ENCODE measurements at regions not wholly inside any gene's neighbourhood (a gene's known extent, or its start where the extent isn't known, plus 50 kb on each side); places are given as distances from the start of the nearest gene placed in this dataset.

DNA sequence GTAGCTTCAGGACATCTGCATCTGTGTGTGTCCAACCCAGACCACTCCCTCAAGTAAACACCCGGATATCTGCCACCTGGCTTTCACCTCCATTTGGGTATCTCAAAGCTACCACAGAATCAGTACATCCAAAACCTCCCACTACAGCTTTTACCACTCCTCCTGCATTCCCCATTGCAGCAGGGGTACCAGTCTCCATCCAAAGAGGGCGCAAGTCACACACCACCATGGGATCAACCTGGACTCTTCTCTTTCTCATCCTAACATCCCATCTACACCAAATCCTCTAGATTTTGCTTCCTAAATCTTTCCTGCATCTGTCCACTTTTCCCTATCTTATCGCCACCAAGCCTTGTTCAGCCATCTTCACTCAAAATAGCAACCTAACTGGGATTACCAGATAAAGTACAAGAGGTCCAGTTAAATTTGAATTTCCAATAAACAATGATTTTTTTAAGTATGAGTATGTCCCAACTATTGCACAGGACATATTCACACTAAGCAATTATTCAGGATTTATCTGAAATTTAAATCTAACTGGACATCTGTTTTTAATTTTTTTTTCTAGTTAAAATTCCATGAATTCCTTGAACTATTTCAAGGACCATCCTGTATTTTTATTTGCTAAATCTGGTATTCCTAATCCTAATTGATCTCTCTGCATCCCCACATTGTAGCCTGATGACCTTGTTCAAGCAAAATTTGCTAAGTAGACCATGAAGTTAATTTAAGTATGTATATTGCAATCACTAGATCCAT lies 164.3 kb upstream of the MLN start:
- no peak for DNase-seq (ENCODE audit: low spot score)
- Mint-ChIP-seq H3K4me3 (ENCODE audit: unreplicated experiment) (no peak overlapping the region), H3K27ac (ENCODE audit: unreplicated experiment) (peak overlapping the region; percentile 65), H3K36me3 (ENCODE audit: low read depth, unreplicated experiment) (peaks cover 9% of the 10 kb centered on the region), H3K4me1 (ENCODE audit: unreplicated experiment) (peaks cover 3% of the 10 kb centered on the region), H3K9me3 (ENCODE audit: unreplicated experiment) (no peaks in the 10 kb centered on the region), H3K27me3 (ENCODE audit: unreplicated experiment) (peaks cover 8% of the 10 kb centered on the region)
- TF ChIP-seq, protein P1, sequence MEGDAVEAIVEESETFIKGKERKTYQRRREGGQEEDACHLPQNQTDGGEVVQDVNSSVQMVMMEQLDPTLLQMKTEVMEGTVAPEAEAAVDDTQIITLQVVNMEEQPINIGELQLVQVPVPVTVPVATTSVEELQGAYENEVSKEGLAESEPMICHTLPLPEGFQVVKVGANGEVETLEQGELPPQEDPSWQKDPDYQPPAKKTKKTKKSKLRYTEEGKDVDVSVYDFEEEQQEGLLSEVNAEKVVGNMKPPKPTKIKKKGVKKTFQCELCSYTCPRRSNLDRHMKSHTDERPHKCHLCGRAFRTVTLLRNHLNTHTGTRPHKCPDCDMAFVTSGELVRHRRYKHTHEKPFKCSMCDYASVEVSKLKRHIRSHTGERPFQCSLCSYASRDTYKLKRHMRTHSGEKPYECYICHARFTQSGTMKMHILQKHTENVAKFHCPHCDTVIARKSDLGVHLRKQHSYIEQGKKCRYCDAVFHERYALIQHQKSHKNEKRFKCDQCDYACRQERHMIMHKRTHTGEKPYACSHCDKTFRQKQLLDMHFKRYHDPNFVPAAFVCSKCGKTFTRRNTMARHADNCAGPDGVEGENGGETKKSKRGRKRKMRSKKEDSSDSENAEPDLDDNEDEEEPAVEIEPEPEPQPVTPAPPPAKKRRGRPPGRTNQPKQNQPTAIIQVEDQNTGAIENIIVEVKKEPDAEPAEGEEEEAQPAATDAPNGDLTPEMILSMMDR (IDR thresholded peaks at IDR 0.05; ENCODE audit: unreplicated experiment): peak; percentile 15

DNA sequence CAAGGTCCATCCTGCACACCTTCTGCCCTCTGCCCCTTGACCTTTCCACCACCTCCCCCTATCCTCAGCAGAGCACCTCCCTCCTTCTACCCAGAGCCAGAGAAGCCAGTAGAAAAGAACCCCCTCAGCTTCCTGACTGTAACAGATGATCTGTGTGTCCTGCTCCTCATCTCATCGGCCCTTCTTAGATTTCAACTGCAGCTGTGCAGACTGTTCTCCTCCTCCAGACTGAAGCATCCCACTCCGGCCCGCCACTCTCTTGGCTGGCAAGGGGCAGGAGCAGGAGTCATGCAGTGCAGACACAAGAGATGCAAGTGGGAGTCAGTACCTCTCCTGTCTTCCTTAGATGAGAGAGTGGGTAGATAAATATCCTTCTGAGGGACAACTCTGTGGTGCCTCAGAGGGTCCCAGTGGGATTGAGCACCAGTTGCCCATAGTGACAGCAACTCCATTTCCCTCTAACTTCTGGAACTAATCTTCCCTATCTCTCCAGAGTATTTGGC lies 163.5 kb upstream of the MLN start:
- H3K36me3 Mint-ChIP-seq (ENCODE audit: low read depth, unreplicated experiment): peaks cover 9% of the 10 kb centered on the region
- H3K4me1 Mint-ChIP-seq (ENCODE audit: unreplicated experiment): peaks cover 5% of the 10 kb centered on the region
- no peaks in the 10 kb centered on the region for H3K9me3 Mint-ChIP-seq (ENCODE audit: unreplicated experiment)
- no peak for DNase-seq (ENCODE audit: low spot score)
- H3K27ac Mint-ChIP-seq (ENCODE audit: unreplicated experiment): no peak overlapping the region
- TF ChIP-seq, protein P1 (IDR thresholded peaks at IDR 0.05; ENCODE audit: unreplicated experiment): no peak
- peaks cover 8% of the 10 kb centered on the region for H3K27me3 Mint-ChIP-seq (ENCODE audit: unreplicated experiment)
- H3K4me3 Mint-ChIP-seq (ENCODE audit: unreplicated experiment): peak overlapping the region; percentile 12

DNA sequence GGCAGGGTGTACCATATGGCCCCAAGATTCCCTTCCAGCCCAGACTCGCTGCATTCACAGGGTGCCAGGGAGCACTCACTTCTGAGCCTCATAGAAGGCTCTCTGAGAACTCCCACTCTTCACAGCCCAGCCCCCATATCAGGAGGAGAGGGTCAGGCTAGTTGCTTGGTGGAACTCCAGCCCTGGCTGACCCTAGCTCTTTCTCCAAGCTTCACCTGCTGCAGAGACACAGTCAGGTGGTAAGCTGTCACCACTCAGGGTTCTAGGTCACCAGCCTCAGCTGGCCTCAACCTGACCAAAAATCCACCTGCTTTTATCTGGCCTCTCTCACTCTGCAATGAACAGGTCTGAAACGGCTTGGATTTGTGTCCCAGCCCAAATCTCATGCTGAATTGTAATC lies 162.7 kb upstream of the MLN start:
- Mint-ChIP-seq H3K4me3 (ENCODE audit: unreplicated experiment) (no peak overlapping the region), H3K36me3 (ENCODE audit: low read depth, unreplicated experiment) (peaks cover 9% of the 10 kb centered on the region), H3K4me1 (ENCODE audit: unreplicated experiment) (peaks cover 9% of the 10 kb centered on the region), H3K27ac (ENCODE audit: unreplicated experiment) (no peak overlapping the region), H3K9me3 (ENCODE audit: unreplicated experiment) (no peaks in the 10 kb centered on the region), H3K27me3 (ENCODE audit: unreplicated experiment) (peaks cover 8% of the 10 kb centered on the region)
- no peak for DNase-seq (ENCODE audit: low spot score)
- TF ChIP-seq, protein P1 (IDR thresholded peaks at IDR 0.05; ENCODE audit: unreplicated experiment): no peak

DNA sequence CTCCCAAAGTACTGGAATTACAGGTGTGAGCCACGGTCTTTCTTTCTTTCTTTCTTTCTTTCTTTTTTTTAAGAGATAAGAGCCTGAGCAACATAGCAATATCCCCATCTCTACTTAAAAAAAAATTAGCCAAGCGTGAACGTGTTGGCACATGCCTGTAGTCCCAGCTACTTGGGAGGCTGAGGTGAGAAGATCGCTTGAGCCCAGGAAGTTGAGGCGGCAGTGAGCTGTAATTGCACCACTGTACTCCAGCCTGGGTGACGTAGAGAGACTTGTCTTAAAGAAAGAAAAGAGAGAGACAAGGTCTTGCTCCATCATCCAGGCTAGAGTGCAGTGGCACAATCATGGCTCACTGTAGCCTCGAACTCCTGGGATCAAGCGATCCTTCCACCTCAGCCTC lies 162.0 kb upstream of the MLN start:
- H3K9me3 Mint-ChIP-seq (ENCODE audit: unreplicated experiment): no peaks in the 10 kb centered on the region
- H3K36me3 Mint-ChIP-seq (ENCODE audit: low read depth, unreplicated experiment): peaks cover 9% of the 10 kb centered on the region
- no peak overlapping the region for H3K4me3 Mint-ChIP-seq (ENCODE audit: unreplicated experiment)
- TF ChIP-seq, protein P1 (IDR thresholded peaks at IDR 0.05; ENCODE audit: unreplicated experiment): no peak
- DNase-seq (ENCODE audit: low spot score): no peak
- H3K27me3 Mint-ChIP-seq (ENCODE audit: unreplicated experiment): peaks cover 8% of the 10 kb centered on the region
- H3K4me1 Mint-ChIP-seq (ENCODE audit: unreplicated experiment): peaks cover 9% of the 10 kb centered on the region
- H3K27ac Mint-ChIP-seq (ENCODE audit: unreplicated experiment): no peak overlapping the region

DNA sequence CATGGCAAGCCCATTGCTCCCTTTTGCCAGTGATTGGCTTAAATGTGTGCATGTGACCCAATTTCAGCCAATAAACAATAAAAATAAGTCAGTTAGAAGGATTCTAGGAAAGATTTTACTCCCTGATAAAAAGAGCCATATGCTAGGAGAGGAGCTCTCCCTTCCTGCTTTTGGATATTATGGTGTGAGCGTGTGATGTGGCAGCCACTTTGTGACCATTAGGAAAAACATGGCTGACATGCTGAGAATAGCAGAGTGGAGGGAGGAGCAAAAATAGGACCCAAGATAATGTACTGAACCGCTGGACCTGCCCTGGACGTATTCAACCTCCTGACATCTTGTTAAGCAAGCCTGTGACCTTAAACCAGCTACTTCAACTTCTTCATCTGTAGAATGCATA lies 160.6 kb upstream of the MLN start:
- H3K27ac Mint-ChIP-seq (ENCODE audit: unreplicated experiment): no peak overlapping the region
- peaks cover 8% of the 10 kb centered on the region for H3K27me3 Mint-ChIP-seq (ENCODE audit: unreplicated experiment)
- H3K9me3 Mint-ChIP-seq (ENCODE audit: unreplicated experiment): no peaks in the 10 kb centered on the region
- H3K36me3 Mint-ChIP-seq (ENCODE audit: low read depth, unreplicated experiment): peaks cover 9% of the 10 kb centered on the region
- TF ChIP-seq, protein P1 (IDR thresholded peaks at IDR 0.05; ENCODE audit: unreplicated experiment): no peak
- no peak overlapping the region for H3K4me3 Mint-ChIP-seq (ENCODE audit: unreplicated experiment)
- H3K4me1 Mint-ChIP-seq (ENCODE audit: unreplicated experiment): peaks cover 9% of the 10 kb centered on the region
- DNase-seq (ENCODE audit: low spot score): no peak

All from endothelial cell (in vitro differentiated cells).